Activated T-cell treated with anti-CD3 and anti-CD28 coated beads, Interleukin-2, amount 50 U/mL, for 72 hours (primary cell): ENCODE measurements at regions not wholly inside any gene's neighbourhood (a gene's known extent, or its start where the extent isn't known, plus 50 kb on each side); places are given as distances from the start of the nearest gene placed in this dataset.
"Not testable (repeated sequence)": the region's sequence is repeated elsewhere in the genome, so short reads cannot be mapped to it uniquely, and the experiment has no call there.

Experiments
- ATAC-seq, 2 donors: fragments of 150-1000 bp; cut with Tn5 transposase; replicated peaks in 1 of 2; 2 replicates each; pipeline ENCODE4 v1.10.0; 2021; ENCODE audit warnings: moderate library complexity in 2 of 2, mild to moderate bottlenecking in 1 of 2
- DNase-seq, 2 donors: peaks; one replicate each; pipeline ENCODE4 v3.0.0; 2021 to 2022; ENCODE audit warnings: mixed read lengths in 1 of 2
- H3K27ac Mint-ChIP-seq: one replicate; pipeline ENCODE4 v1.8.0; 2022; ENCODE audit warnings: mild to moderate bottlenecking, moderate library complexity, mixed read lengths
- H3K27me3 Mint-ChIP-seq: one replicate; pipeline ENCODE4 v1.8.0; 2022; ENCODE audit warnings: low read depth, mixed read lengths
- H3K36me3 Mint-ChIP-seq, 2 donors: one replicate each; pipeline ENCODE4 v1.8.0; 2022; ENCODE audit warnings: mixed read lengths in 2 of 2, mild to moderate bottlenecking in 1 of 2; ENCODE audit not compliant: insufficient read depth in 2 of 2
- H3K4me1 Mint-ChIP-seq: one replicate; pipeline ENCODE4 v1.8.0; 2022; ENCODE audit warnings: low read depth, mixed read lengths
- H3K4me3 Mint-ChIP-seq, 2 donors: one replicate each; pipeline ENCODE4 v1.8.0; 2022; ENCODE audit warnings: mild to moderate bottlenecking in 2 of 2, mixed read lengths in 2 of 2, moderate library complexity in 2 of 2
- H3K9me3 Mint-ChIP-seq, 2 donors: one replicate each; pipeline ENCODE4 v1.8.0; 2022; ENCODE audit warnings: mixed read lengths in 2 of 2

- H3K9me3 Mint-ChIP-seq = peaks cover 7 to 10% of the 10 kb centered on the region in 2 donors
- DNase-seq = no peak
- no peak overlapping the region for H3K27ac Mint-ChIP-seq
- ATAC-seq = no peak
- peaks cover 17% of the 10 kb centered on the region for H3K4me1 Mint-ChIP-seq
- no peaks in the 10 kb centered on the region for H3K27me3 Mint-ChIP-seq
- H3K36me3 Mint-ChIP-seq = peaks cover 8 to 13% of the 10 kb centered on the region in 2 donors
- H3K4me3 Mint-ChIP-seq = no peak overlapping the region
Measured at GRCh38 chr21:35291034-35291433, 241.9 kb upstream of the RUNX1 start.

- H3K4me3 Mint-ChIP-seq = no peak overlapping the region
- ATAC-seq (no peak), DNase-seq (no peak)
- no peak overlapping the region for H3K27ac Mint-ChIP-seq
- H3K9me3 Mint-ChIP-seq = peaks cover 9 to 10% of the 10 kb centered on the region in 2 donors
- H3K27me3 Mint-ChIP-seq = no peaks in the 10 kb centered on the region
- peaks cover 5% of the 10 kb centered on the region for H3K4me1 Mint-ChIP-seq
- peaks cover 8 to 13% of the 10 kb centered on the region in 2 donors for H3K36me3 Mint-ChIP-seq
Measured at GRCh38 chr21:35288238-35288637, 239.1 kb upstream of the RUNX1 start.

DNA sequence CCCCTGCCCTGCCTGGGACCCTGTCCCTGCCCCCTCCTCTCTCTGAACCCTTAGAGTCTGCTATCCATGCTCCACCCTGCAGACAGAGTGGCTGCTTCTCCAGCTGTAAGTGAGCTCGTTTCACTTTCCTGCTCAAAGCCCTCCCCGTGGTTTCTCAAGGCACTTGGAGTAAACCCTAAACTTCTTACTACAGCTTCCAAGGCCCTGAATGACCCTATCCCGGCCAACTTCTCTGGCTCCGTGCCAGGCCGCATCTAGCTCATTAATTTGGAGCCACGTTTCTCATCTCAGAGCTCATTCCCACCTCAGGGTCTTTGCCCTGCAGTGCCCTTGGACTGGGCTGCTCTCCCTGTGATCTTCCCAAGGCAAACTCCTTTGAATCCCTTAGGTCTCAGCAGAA is 235.1 kb upstream of the RUNX1 start:
- Mint-ChIP-seq H3K36me3 (peaks cover 8 to 13% of the 10 kb centered on the region in 2 donors), H3K9me3 (peaks cover 7 to 10% of the 10 kb centered on the region in 2 donors), H3K27me3 (no peaks in the 10 kb centered on the region), H3K4me3 (no peak overlapping the region), H3K4me1 (peaks cover 12% of the 10 kb centered on the region), H3K27ac (no peak overlapping the region)
- DNase-seq = no peak
- no peak for ATAC-seq

- DNase-seq = no peak
- Mint-ChIP-seq H3K27me3 (no peaks in the 10 kb centered on the region), H3K4me1 (peaks cover 12% of the 10 kb centered on the region), H3K36me3 (peaks cover 5 to 11% of the 10 kb centered on the region in 2 donors), H3K9me3 (peaks cover 5% of the 10 kb centered on the region in 2 donors), H3K4me3 (no peak overlapping the region), H3K27ac (no peak overlapping the region)
- ATAC-seq = no peak
Measured at GRCh38 chr21:35282944-35283343, 233.8 kb upstream of the RUNX1 start.

DNA sequence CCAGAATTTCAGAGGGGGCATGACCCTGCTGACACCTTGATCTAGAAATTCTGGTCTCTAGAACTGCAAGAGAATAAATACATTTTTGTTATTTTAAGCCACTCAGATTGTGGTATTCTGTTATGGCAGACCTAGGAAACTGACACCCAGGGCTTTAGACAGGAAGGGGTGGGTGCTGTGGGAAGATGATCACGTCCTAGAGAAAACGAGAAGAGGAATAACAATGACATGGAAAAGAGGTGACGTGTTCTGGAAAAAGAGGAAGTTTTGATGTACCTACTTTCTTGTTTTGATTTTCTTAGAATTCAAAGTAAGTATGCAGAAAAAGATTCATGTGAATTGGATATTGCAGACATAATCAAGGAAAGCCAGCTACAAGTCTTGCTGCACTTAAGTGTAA is 232.9 kb upstream of the RUNX1 start:
- peaks cover 12% of the 10 kb centered on the region for H3K4me1 Mint-ChIP-seq
- ATAC-seq (no peak), DNase-seq (no peak)
- no peaks in the 10 kb centered on the region for H3K27me3 Mint-ChIP-seq
- H3K27ac Mint-ChIP-seq = no peak overlapping the region
- H3K36me3 Mint-ChIP-seq = peaks cover 0 to 3% of the 10 kb centered on the region in 2 donors
- peaks cover 0 to 3% of the 10 kb centered on the region in 2 donors for H3K9me3 Mint-ChIP-seq
- no peak overlapping the region for H3K4me3 Mint-ChIP-seq

DNA sequence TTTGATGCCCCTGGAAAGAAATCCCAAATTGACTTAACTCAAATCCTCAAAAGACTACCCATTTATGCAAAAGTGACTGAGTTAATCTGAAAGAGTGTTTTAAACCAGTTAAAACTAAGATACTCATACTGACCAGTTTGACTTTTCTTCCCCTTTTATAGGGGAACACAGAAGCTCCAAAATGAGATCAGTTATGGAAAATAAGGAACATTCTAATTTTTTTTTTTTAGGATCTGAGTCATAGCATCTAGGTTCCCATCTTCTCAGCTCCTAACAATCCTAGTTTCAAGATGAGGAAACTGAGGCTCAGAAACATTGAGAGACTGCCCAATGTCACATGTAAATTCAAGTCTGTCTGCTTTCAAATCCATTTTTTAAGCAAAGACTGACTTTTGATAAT is 231.1 kb upstream of the RUNX1 start:
- Mint-ChIP-seq H3K9me3 (no peaks in the 10 kb centered on the region), H3K27ac (no peak overlapping the region), H3K4me1 (peaks cover 12% of the 10 kb centered on the region), H3K36me3 (no peaks in the 10 kb centered on the region), H3K4me3 (no peak overlapping the region), H3K27me3 (no peaks in the 10 kb centered on the region)
- DNase-seq (no peak), ATAC-seq (no peak)

DNA sequence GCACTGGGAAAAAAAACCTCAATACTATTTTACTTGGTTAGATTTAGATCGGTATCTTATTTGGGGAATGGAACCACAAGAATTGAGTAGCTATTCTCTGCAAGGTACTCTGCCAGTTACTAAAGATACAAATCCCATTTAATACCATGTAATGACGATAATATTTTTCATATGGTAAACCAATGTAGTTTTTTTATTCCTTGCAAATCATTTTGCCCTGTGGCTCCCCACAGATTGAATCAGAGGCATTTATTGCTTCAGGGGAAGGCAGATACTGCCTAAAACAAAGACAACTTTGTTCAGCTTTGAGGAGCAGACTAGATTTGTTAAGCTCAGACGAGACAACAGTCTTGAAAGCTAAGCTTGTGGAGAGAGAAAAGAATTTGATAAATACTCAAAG is 226.7 kb upstream of the RUNX1 start:
- ATAC-seq (no peak), DNase-seq (no peak)
- no peaks in the 10 kb centered on the region for H3K27me3 Mint-ChIP-seq
- H3K9me3 Mint-ChIP-seq = peaks cover 0 to 1% of the 10 kb centered on the region in 2 donors
- H3K4me3 Mint-ChIP-seq = no peak overlapping the region
- peaks cover 1 to 3% of the 10 kb centered on the region in 2 donors for H3K36me3 Mint-ChIP-seq
- peaks cover 8% of the 10 kb centered on the region for H3K4me1 Mint-ChIP-seq
- no peak overlapping the region for H3K27ac Mint-ChIP-seq

- ATAC-seq = no peak
- Mint-ChIP-seq H3K36me3 (peaks cover 1 to 3% of the 10 kb centered on the region in 2 donors), H3K27ac (no peak overlapping the region), H3K4me1 (peaks cover 8% of the 10 kb centered on the region), H3K4me3 (no peak overlapping the region), H3K27me3 (no peaks in the 10 kb centered on the region), H3K9me3 (peaks cover 0 to 1% of the 10 kb centered on the region in 2 donors)
- DNase-seq = no peak
Measured at GRCh38 chr21:35274923-35275322, 225.8 kb upstream of the RUNX1 start.

DNA sequence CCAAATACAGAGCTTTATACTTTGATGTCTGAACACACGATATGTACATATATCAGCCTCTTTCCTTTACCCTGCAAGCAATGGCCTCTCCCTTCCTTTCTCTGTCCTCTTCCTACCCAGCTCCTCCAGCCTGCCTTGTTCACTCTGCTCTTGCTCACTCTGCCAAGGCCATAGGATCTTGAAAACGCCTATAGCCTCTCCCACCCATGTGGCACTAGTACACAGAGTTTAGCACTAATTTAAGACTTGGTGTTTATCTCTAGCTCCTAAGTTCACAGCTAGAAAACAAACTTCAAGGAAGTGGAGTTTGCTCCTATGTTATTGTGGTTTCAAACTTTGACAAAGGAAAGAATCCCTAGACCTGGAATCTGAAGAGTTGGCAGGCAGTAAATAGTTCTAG is 225.0 kb upstream of the RUNX1 start:
- ATAC-seq (no peak), DNase-seq (no peak)
- H3K27ac Mint-ChIP-seq = no peak overlapping the region
- H3K4me1 Mint-ChIP-seq = peaks cover 8% of the 10 kb centered on the region
- H3K36me3 Mint-ChIP-seq = peaks cover 1 to 3% of the 10 kb centered on the region in 2 donors
- peaks cover 0 to 1% of the 10 kb centered on the region in 2 donors for H3K9me3 Mint-ChIP-seq
- no peaks in the 10 kb centered on the region for H3K27me3 Mint-ChIP-seq
- H3K4me3 Mint-ChIP-seq = no peak overlapping the region

GRCh38 chr21:35273333-35273732 is 224.2 kb upstream of the RUNX1 start:
- H3K27me3 Mint-ChIP-seq = no peaks in the 10 kb centered on the region
- DNase-seq (no peak), ATAC-seq (no peak)
- peaks cover 0 to 1% of the 10 kb centered on the region in 2 donors for H3K9me3 Mint-ChIP-seq
- peaks cover 8% of the 10 kb centered on the region for H3K4me1 Mint-ChIP-seq
- no peak overlapping the region for H3K27ac Mint-ChIP-seq
- no peak overlapping the region for H3K4me3 Mint-ChIP-seq
- H3K36me3 Mint-ChIP-seq = peaks cover 1 to 3% of the 10 kb centered on the region in 2 donors

GRCh38 chr21:35271344-35272118 is 222.4 kb upstream of the RUNX1 start:
- H3K4me3 Mint-ChIP-seq, DNase-seq, H3K27ac Mint-ChIP-seq, H3K27me3 Mint-ChIP-seq, ATAC-seq, H3K36me3 Mint-ChIP-seq, H3K4me1 Mint-ChIP-seq, H3K9me3 Mint-ChIP-seq: not testable (repeated sequence)

DNA sequence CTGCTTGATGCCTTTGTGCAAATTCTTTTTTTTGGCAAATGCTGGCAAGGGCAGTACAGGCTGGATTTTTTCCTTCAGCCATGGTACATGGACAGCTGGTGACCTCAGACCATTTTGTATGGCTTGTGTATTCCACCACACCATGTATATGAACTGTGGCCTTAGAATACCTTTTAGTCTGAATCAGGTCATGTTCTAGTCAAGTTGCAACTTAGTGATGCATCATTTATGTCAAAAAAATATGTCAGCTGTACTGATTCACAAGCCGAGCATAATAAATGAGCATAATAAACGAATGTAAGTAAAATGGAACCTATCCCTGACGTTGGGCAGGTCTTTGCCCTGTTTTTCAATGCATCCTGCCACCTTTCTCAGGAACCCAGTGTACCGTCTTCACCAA is 219.7 kb upstream of the RUNX1 start:
- H3K4me3 Mint-ChIP-seq = no peak overlapping the region
- peaks cover 2 to 4% of the 10 kb centered on the region in 2 donors for H3K9me3 Mint-ChIP-seq
- peaks cover 6% of the 10 kb centered on the region for H3K4me1 Mint-ChIP-seq
- DNase-seq = no peak
- H3K27ac Mint-ChIP-seq = no peak overlapping the region
- no peak for ATAC-seq
- H3K27me3 Mint-ChIP-seq = no peaks in the 10 kb centered on the region
- H3K36me3 Mint-ChIP-seq = peaks cover 1 to 10% of the 10 kb centered on the region in 2 donors

DNA sequence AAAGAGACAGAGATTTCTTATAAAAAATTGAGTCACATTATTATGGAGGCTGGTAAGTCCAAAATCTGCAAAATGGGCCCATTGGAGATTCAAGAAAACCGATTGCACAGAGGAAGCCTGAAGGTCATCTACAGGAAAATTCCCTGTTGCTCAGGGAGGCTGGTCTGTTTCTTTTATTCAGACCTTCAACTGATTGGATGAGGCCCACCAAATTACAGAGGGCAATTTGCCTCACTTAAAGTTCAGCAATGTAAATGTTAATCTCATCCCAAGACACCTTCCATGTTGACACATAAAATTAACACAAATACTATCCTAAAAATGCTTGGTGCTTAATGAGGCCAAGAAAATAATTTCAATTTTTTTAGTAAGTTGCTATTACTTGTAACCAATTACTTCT is 219.2 kb upstream of the RUNX1 start:
- Mint-ChIP-seq H3K36me3 (peaks cover 1 to 10% of the 10 kb centered on the region in 2 donors), H3K27ac (no peak overlapping the region), H3K4me3 (no peak overlapping the region), H3K27me3 (no peaks in the 10 kb centered on the region), H3K9me3 (peaks cover 2 to 4% of the 10 kb centered on the region in 2 donors), H3K4me1 (peaks cover 6% of the 10 kb centered on the region)
- ATAC-seq (no peak), DNase-seq (no peak)

- peaks cover 3% of the 10 kb centered on the region in 2 donors for H3K9me3 Mint-ChIP-seq
- no peak overlapping the region for H3K27ac Mint-ChIP-seq
- no peak overlapping the region for H3K4me3 Mint-ChIP-seq
- DNase-seq (no peak), ATAC-seq (no peak)
- peaks cover 6% of the 10 kb centered on the region for H3K4me1 Mint-ChIP-seq
- no peaks in the 10 kb centered on the region for H3K27me3 Mint-ChIP-seq
- H3K36me3 Mint-ChIP-seq = peaks cover 1 to 7% of the 10 kb centered on the region in 2 donors
Measured at GRCh38 chr21:35266546-35266945, 217.4 kb upstream of the RUNX1 start.
